ENCODE measurements at regions not wholly inside any gene's neighbourhood (a gene's known extent, or its start where the extent isn't known, plus 50 kb on each side); places are given as distances from the start of the nearest gene placed in this dataset.

DNA sequence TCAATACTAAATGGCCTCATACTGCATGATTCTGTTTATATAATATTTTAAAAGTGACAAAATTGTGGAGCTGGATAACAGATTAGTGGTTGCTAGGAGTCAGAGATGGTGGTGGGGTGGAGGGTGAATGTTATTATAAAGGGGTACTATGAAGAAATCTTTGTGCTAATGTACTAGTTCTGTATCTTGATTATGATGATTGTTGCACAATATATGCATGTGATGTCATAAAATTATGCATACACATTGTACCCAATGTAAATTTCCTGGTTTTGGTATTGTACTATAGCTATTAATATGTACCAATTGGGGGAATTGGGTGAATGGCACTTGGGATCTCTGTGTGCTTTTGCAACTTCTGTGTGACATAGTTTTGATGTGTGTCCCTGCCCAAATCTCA, 112.2 kb downstream of the TMEM26 start (continued):
- TF ChIP-seq, protein P1, sequence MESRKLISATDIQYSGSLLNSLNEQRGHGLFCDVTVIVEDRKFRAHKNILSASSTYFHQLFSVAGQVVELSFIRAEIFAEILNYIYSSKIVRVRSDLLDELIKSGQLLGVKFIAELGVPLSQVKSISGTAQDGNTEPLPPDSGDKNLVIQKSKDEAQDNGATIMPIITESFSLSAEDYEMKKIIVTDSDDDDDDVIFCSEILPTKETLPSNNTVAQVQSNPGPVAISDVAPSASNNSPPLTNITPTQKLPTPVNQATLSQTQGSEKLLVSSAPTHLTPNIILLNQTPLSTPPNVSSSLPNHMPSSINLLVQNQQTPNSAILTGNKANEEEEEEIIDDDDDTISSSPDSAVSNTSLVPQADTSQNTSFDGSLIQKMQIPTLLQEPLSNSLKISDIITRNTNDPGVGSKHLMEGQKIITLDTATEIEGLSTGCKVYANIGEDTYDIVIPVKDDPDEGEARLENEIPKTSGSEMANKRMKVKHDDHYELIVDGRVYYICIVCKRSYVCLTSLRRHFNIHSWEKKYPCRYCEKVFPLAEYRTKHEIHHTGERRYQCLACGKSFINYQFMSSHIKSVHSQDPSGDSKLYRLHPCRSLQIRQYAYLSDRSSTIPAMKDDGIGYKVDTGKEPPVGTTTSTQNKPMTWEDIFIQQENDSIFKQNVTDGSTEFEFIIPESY (IDR thresholded peaks at IDR 0.05): no peak
- no peak for TF ChIP-seq FOXA2 (IDR thresholded peaks at IDR 0.05)

DNA sequence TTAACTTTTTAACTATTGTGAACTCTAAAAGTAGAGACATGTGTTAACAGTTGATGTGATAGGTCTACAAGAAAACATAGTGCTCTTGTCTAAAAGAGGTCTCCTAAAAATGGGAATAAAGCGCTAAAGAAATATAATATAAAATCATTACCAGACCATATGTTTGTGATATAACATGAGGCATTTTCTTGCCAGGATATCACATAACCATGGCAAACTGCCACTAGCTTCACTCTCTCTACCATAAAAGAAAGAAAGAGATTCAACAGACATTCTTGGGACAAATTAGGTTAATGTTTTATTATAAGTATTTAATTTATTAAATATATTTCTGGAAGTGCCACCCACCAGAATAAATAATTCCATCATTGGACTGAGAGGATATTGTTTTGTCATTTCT, 115.0 kb downstream of the TMEM26 start:
- H3K9ac ChIP-seq (ENCODE audit: low read depth in 1 of 2, low read length in 2 of 2): no peak overlapping the region
- DNase-seq (ENCODE audit: low spot score): no peak
- no peaks in the 10 kb centered on the region for H3K9me3 ChIP-seq (ENCODE audit: control insufficient read depth in 4 of 4, low read length in 3 of 4)
- H3K27ac ChIP-seq (ENCODE audit: low read depth in 1 of 2, low read length in 2 of 2): no peak overlapping the region
- H3K36me3 ChIP-seq (ENCODE audit: control insufficient read depth in 4 of 4, insufficient read depth in 3 of 4, low read depth in 1 of 4, low read length in 3 of 4): no peaks in the 10 kb centered on the region
- TF ChIP-seq JUND (IDR thresholded peaks at IDR 0.05) (no peak), RAD21 (IDR thresholded peaks at IDR 0.05) (no peak), REST (IDR thresholded peaks at IDR 0.05) (no peak), HNF4G (IDR thresholded peaks at IDR 0.05) (no peak), NR2F2 (IDR thresholded peaks at IDR 0.05) (no peak), TAF1 (conservative IDR thresholded peaks at IDR 0.05) (no peak), HNF4A (conservative IDR thresholded peaks at IDR 0.05) (no peak), EGR1 (IDR thresholded peaks at IDR 0.05; ENCODE audit: low read depth in 2 of 2) (no peak), SP1 (IDR thresholded peaks at IDR 0.05) (no peak), YY1 (IDR thresholded peaks at IDR 0.05) (no peak), FOXA2 (IDR thresholded peaks at IDR 0.05) (no peak), GABPA (IDR thresholded peaks at IDR 0.05 in 1 of 2, conservative IDR thresholded peaks at IDR 0.05 in 1 of 2) (no peak), ATF3 (IDR thresholded peaks at IDR 0.05) (no peak)
- TF ChIP-seq, protein P2, sequence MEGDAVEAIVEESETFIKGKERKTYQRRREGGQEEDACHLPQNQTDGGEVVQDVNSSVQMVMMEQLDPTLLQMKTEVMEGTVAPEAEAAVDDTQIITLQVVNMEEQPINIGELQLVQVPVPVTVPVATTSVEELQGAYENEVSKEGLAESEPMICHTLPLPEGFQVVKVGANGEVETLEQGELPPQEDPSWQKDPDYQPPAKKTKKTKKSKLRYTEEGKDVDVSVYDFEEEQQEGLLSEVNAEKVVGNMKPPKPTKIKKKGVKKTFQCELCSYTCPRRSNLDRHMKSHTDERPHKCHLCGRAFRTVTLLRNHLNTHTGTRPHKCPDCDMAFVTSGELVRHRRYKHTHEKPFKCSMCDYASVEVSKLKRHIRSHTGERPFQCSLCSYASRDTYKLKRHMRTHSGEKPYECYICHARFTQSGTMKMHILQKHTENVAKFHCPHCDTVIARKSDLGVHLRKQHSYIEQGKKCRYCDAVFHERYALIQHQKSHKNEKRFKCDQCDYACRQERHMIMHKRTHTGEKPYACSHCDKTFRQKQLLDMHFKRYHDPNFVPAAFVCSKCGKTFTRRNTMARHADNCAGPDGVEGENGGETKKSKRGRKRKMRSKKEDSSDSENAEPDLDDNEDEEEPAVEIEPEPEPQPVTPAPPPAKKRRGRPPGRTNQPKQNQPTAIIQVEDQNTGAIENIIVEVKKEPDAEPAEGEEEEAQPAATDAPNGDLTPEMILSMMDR (IDR thresholded peaks at IDR 0.05; ENCODE audit: low read depth, low read length, missing input control): no peak
- TF ChIP-seq, protein P1 (IDR thresholded peaks at IDR 0.05): no peak
- TF ChIP-seq, protein P3, sequence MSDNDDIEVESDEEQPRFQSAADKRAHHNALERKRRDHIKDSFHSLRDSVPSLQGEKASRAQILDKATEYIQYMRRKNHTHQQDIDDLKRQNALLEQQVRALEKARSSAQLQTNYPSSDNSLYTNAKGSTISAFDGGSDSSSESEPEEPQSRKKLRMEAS (IDR thresholded peaks at IDR 0.05): no peak
- no peaks in the 10 kb centered on the region for H3K4me1 ChIP-seq (ENCODE audit: control insufficient read depth in 4 of 4, insufficient read depth in 4 of 4, low read length in 3 of 4)
- no peaks in the 10 kb centered on the region for H3K27me3 ChIP-seq (ENCODE audit: control insufficient read depth in 4 of 4, insufficient read depth in 4 of 4, low read length in 3 of 4)
- WGBS: 84% methylated on average over 1 of the region's 1 CpG
- no peak overlapping the region for H3K4me3 ChIP-seq (ENCODE audit: low read depth in 1 of 3, low read length in 3 of 3)

Data from liver (tissue), 8 donors.